Loucy (cell line): ENCODE measurements at regions not wholly inside any gene's neighbourhood (a gene's known extent, or its start where the extent isn't known, plus 50 kb on each side); places are given as distances from the start of the nearest gene placed in this dataset.

ENCODE experiments used
- H2AFZ ChIP-seq: fragments of 200-600 bp; sonication (generic); 2 replicates; pipeline ENCODE4 v1.6.0; 2016; ENCODE audit warnings: antibody characterized with exemption, mild to moderate bottlenecking, low read length, moderate library complexity
- H3F3A ChIP-seq: fragments of 200-600 bp; 2 replicates; pipeline ENCODE4 v1.6.0; 2016; ENCODE audit warnings: antibody characterized with exemption, low read depth, mild to moderate bottlenecking
- H3K27me3 ChIP-seq: fragments of 200-600 bp; sonication (generic); 2 replicates; pipeline ENCODE4 v1.6.1; 2014; ENCODE audit warnings: low read length, mild to moderate bottlenecking; ENCODE audit not compliant: insufficient read depth, poor library complexity, severe bottlenecking
- H3K36me3 ChIP-seq: fragments of 200-600 bp; sonication (generic); 2 replicates; pipeline ENCODE4 v1.6.1; 2016; ENCODE audit warnings: low read length; ENCODE audit not compliant: insufficient read depth
- H3K4me1 ChIP-seq: fragments of 200-600 bp; sonication (generic); 2 replicates; pipeline ENCODE4 v1.5.1; 2014; ENCODE audit warnings: low read length, mild to moderate bottlenecking; ENCODE audit not compliant: insufficient read depth, poor library complexity, severe bottlenecking
- H3K4me2 ChIP-seq: fragments of 200-600 bp; sonication (generic); 2 replicates; pipeline ENCODE4 v1.6.0; 2014; ENCODE audit warnings: antibody characterized with exemption, low read length, low read depth, mild to moderate bottlenecking; ENCODE audit not compliant: poor library complexity, severe bottlenecking
- H3K4me3 ChIP-seq: fragments of 200-600 bp; sonication (generic); 2 replicates; pipeline ENCODE4 v1.5.1; 2014; ENCODE audit warnings: low read length, mild to moderate bottlenecking, mixed read lengths; ENCODE audit not compliant: poor library complexity, severe bottlenecking
- H3K79me2 ChIP-seq: fragments of 200-600 bp; sonication (generic); 2 replicates; pipeline ENCODE4 v1.6.1; 2014; ENCODE audit warnings: low read length; ENCODE audit not compliant: insufficient read depth
- H3K9ac ChIP-seq: fragments of 200-600 bp; sonication (generic); 2 replicates; pipeline ENCODE4 v1.6.0; 2014; ENCODE audit warnings: mild to moderate bottlenecking, low read depth, low read length, moderate library complexity; ENCODE audit not compliant: poor library complexity, severe bottlenecking
- H3K9me2 ChIP-seq: fragments of 200-600 bp; sonication (generic); replicated peaks from 2 replicates; pipeline ENCODE4 v1.6.1; 2016; ENCODE audit warnings: low read depth, low read length, mixed read lengths
- H3K9me3 ChIP-seq: fragments of 200-600 bp; sonication (generic); 2 replicates; pipeline ENCODE4 v1.6.1; 2014; ENCODE audit warnings: mild to moderate bottlenecking, antibody characterized with exemption, low read length, low read depth; ENCODE audit not compliant: insufficient read depth
- H4K20me1 ChIP-seq: fragments of 200-600 bp; sonication (generic); 2 replicates; pipeline ENCODE4 v1.6.0; 2014; ENCODE audit warnings: antibody characterized with exemption, low read length, mild to moderate bottlenecking; ENCODE audit not compliant: insufficient read depth, poor library complexity, severe bottlenecking
- CTCF ChIP-seq: fragments of 200-600 bp; sonication (generic); conservative IDR thresholded peaks from 2 replicates; pipeline ENCODE4 v1.5.1; 2014; ENCODE audit warnings: mild to moderate bottlenecking, antibody characterized with exemption, low read length
- EZH2phosphoT487 ChIP-seq: fragments of 200-600 bp; IDR thresholded peaks from 2 replicates; pipeline ENCODE4 v1.6.1; 2018; ENCODE audit warnings: antibody characterized with exemption, mild to moderate bottlenecking, moderate library complexity, borderline replicate concordance

GRCh38 chr21:19870682-19871081 lies 1127.5 kb upstream of the NCAM2 start:
- H3K4me3 ChIP-seq: no peak overlapping the region
- no peaks in the 10 kb centered on the region for H3K27me3 ChIP-seq
- no peaks in the 10 kb centered on the region for H3K4me1 ChIP-seq
- no peak for TF ChIP-seq EZH2phosphoT487
- no peak for TF ChIP-seq CTCF
- no peaks in the 10 kb centered on the region for H3K36me3 ChIP-seq
- no peaks in the 10 kb centered on the region for H3F3A ChIP-seq
- no peaks in the 10 kb centered on the region for H3K9me2 ChIP-seq
- no peaks in the 10 kb centered on the region for H3K9me3 ChIP-seq
- H3K4me2 ChIP-seq: no peak overlapping the region
- no peaks in the 10 kb centered on the region for H3K79me2 ChIP-seq
- H3K9ac ChIP-seq: no peak overlapping the region
- H2AFZ ChIP-seq: no peak overlapping the region
- no peaks in the 10 kb centered on the region for H4K20me1 ChIP-seq

GRCh38 chr21:19874521-19874920 lies 1123.7 kb upstream of the NCAM2 start:
- Histone ChIP-seq H3K9me3 (no peaks in the 10 kb centered on the region), H3K79me2 (no peaks in the 10 kb centered on the region), H3K4me2 (no peak overlapping the region), H3K27me3 (no peaks in the 10 kb centered on the region), H2AFZ (no peak overlapping the region), H3K4me3 (no peak overlapping the region), H4K20me1 (no peaks in the 10 kb centered on the region), H3F3A (no peaks in the 10 kb centered on the region), H3K4me1 (no peaks in the 10 kb centered on the region), H3K9me2 (no peaks in the 10 kb centered on the region), H3K9ac (no peak overlapping the region), H3K36me3 (no peaks in the 10 kb centered on the region)
- no peak for TF ChIP-seq EZH2phosphoT487
- no peak for TF ChIP-seq CTCF

- Histone ChIP-seq H3K9me3 (no peaks in the 10 kb centered on the region), H3F3A (no peaks in the 10 kb centered on the region), H3K4me1 (no peaks in the 10 kb centered on the region), H3K79me2 (no peaks in the 10 kb centered on the region), H3K9ac (no peak overlapping the region), H3K4me2 (no peak overlapping the region), H2AFZ (no peak overlapping the region), H3K9me2 (no peaks in the 10 kb centered on the region), H3K4me3 (no peak overlapping the region), H4K20me1 (no peaks in the 10 kb centered on the region), H3K27me3 (no peaks in the 10 kb centered on the region), H3K36me3 (no peaks in the 10 kb centered on the region)
- TF ChIP-seq EZH2phosphoT487: no peak
- no peak for TF ChIP-seq CTCF
These were observed 1120.1 kb upstream of the NCAM2 start for GRCh38 chr21:19878133-19878532.
